T-cell (primary cell): ENCODE measurements at regions not wholly inside any gene's neighbourhood (a gene's known extent, or its start where the extent isn't known, plus 50 kb on each side); places are given as distances from the start of the nearest gene placed in this dataset.
"Not testable (repeated sequence)": the region's sequence is repeated elsewhere in the genome, so short reads cannot be mapped to it uniquely, and the experiment has no call there.

Experiments
- ATAC-seq, 4 experiments: fragments of 200-7000 bp in 3 of 4; fragments of 150-1000 bp in 1 of 4; cut with Tn5 transposase; replicated peaks in 1 of 4; 1 replicate in 3 of 4; 2 replicates in 1 of 4; pipeline ENCODE4 v1.10.0; 2021; ENCODE audit warnings: moderate library complexity in 3 of 4, mild to moderate bottlenecking in 2 of 4, moderate number of reproducible peaks in 1 of 4
- CTCF ChIA-PET, 2 donors: fragments of 300-600 bp; sonication (Branson Sonifier 250); formaldehyde crosslinking; loops; one replicate each; lab custom pipeline; 2022; ENCODE audit warnings: antibody characterized with exemption in 2 of 2; lab: Charles Lee
- POLR2A ChIA-PET, 2 donors: fragments of 300-600 bp; sonication (Branson Sonifier 250); formaldehyde crosslinking; loops; one replicate each; lab custom pipeline; 2022; ENCODE audit warnings: antibody characterized with exemption in 2 of 2; lab: Charles Lee
- DNase-seq, 35 experiments: peaks; one replicate each; pipeline versions ENCODE4 v3.0.0 to v3.0.0-alpha.2; 2013 to 2023
- H3K27ac ChIP-seq: one replicate; pipeline ENCODE4 v1.5.1; 2013; ENCODE audit warnings: low read length
- H3K27me3 ChIP-seq, 2 experiments: replicated peaks in 1 of 2; 1 replicate in 1 of 2; 2 replicates in 1 of 2; pipeline versions ENCODE4 v1.6.1 to v1.7.0; 2013; ENCODE audit warnings: low read length in 1 of 2, mixed read lengths in 1 of 2; ENCODE audit not compliant: control insufficient read depth in 2 of 2, insufficient read depth in 2 of 2; ENCODE audit errors: extremely low read depth in 1 of 2
- H3K36me3 ChIP-seq, 2 donors: 1 replicate in 1 of 2; 2 replicates in 1 of 2; pipeline versions ENCODE4 v1.6.1 to v1.7.0; 2013; ENCODE audit warnings: low read length in 1 of 2; ENCODE audit not compliant: control insufficient read depth in 2 of 2, insufficient read depth in 1 of 2; ENCODE audit errors: extremely low read depth in 1 of 2
- H3K4me1 ChIP-seq, 2 experiments: 1 replicate in 1 of 2; 2 replicates in 1 of 2; pipeline versions ENCODE4 v1.6.1 to v1.7.0; 2013; ENCODE audit warnings: low read length in 2 of 2, mixed read lengths in 1 of 2; ENCODE audit not compliant: insufficient read depth in 2 of 2, control insufficient read depth in 1 of 2; ENCODE audit errors: extremely low read depth in 1 of 2
- H3K4me3 ChIP-seq, 2 donors: 1 replicate in 1 of 2; 2 replicates in 1 of 2; pipeline versions ENCODE4 v1.5.1 to v1.7.0; 2013; ENCODE audit warnings: mild to moderate bottlenecking in 2 of 2, low read length in 1 of 2, moderate library complexity in 1 of 2; ENCODE audit not compliant: control insufficient read depth in 1 of 2; ENCODE audit errors: extremely low read depth in 1 of 2
- H3K9me3 ChIP-seq: 2 replicates; pipeline ENCODE4 v1.7.0; 2013
- H3K27ac Mint-ChIP-seq, 2 donors: one replicate each; pipeline ENCODE4 v1.8.0; 2020 to 2021; ENCODE audit warnings: mild to moderate bottlenecking in 2 of 2, mixed read lengths in 2 of 2
- H3K27me3 Mint-ChIP-seq, 2 donors: one replicate each; pipeline ENCODE4 v1.8.0; 2021 to 2022; ENCODE audit warnings: mixed read lengths in 2 of 2
- H3K36me3 Mint-ChIP-seq: one replicate; pipeline ENCODE4 v1.8.0; 2021; ENCODE audit warnings: mixed read lengths
- H3K4me1 Mint-ChIP-seq, 3 donors: one replicate each; pipeline ENCODE4 v1.8.0; 2020 to 2022; ENCODE audit warnings: mixed read lengths in 3 of 3, mild to moderate bottlenecking in 1 of 3
- H3K4me3 Mint-ChIP-seq, 3 donors: one replicate each; pipeline ENCODE4 v1.8.0; 2020 to 2022; ENCODE audit warnings: mild to moderate bottlenecking in 3 of 3, mixed read lengths in 3 of 3, moderate library complexity in 3 of 3
- H3K9me3 Mint-ChIP-seq, 3 donors: one replicate each; pipeline ENCODE4 v1.8.0; 2020 to 2022; ENCODE audit warnings: mixed read lengths in 3 of 3
- WGBS: methylation state at CpG from one replicate; pipeline ENCODE4 v1.1.5; 2013; ENCODE audit warnings: missing lambda C conversion rate; ENCODE audit not compliant: insufficient coverage; 5-methylcytosine and 5-hydroxymethylcytosine counted together

DNA sequence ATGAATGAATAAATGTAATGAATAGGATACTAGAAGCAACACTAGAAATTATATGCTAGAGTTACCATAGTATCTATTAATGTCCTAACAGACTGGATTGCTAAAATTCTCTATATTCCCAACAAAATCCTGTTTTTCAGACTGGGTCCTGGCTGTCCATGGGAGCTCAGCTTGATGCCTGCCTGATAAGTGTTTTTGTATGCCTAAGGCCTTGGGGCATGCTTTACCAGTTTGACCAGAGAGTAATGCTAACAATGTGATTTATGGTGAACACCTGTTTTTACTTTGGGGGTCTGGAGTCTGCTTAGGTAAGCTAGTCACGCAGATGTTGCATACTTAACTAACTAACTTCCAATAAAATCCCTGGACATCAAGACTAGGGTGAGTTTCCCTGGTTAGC lies 318.8 kb upstream of the DEPDC1 start:
- H3K27me3 ChIP-seq: no peaks in the 10 kb centered on the region
- no peak overlapping the region for H3K4me3 Mint-ChIP-seq
- no peaks in the 10 kb centered on the region for H3K4me1 Mint-ChIP-seq
- H3K36me3 Mint-ChIP-seq: no peaks in the 10 kb centered on the region
- H3K27ac Mint-ChIP-seq: no peak overlapping the region
- CTCF ChIA-PET: no interaction called here
- WGBS: no CpG with 5 or more reads among the region's 1 CpG
- ATAC-seq (no peak), DNase-seq (no peak)
- H3K4me3 ChIP-seq: no peak overlapping the region
- POLR2A ChIA-PET: no interaction called here
- H3K36me3 ChIP-seq: no peaks in the 10 kb centered on the region
- peaks cover 2 to 9% (median 6%) of the 10 kb centered on the region in 3 donors for H3K9me3 Mint-ChIP-seq
- H3K27me3 Mint-ChIP-seq: no peaks in the 10 kb centered on the region
- H3K4me1 ChIP-seq: no peaks in the 10 kb centered on the region
- no peak overlapping the region for H3K27ac ChIP-seq
- H3K9me3 ChIP-seq: no peaks in the 10 kb centered on the region

- POLR2A ChIA-PET, H3K4me1 Mint-ChIP-seq, H3K36me3 Mint-ChIP-seq, H3K4me3 ChIP-seq, H3K9me3 ChIP-seq, DNase-seq, H3K27ac ChIP-seq, H3K27me3 Mint-ChIP-seq, H3K9me3 Mint-ChIP-seq, H3K4me1 ChIP-seq, H3K27me3 ChIP-seq, H3K4me3 Mint-ChIP-seq, ATAC-seq, H3K36me3 ChIP-seq, H3K27ac Mint-ChIP-seq, CTCF ChIA-PET: not testable (repeated sequence)
- 93% methylated on average over 27 of the region's 49 CpGs for WGBS
These were observed 320.8 kb upstream of the DEPDC1 start for GRCh38 chr1:68817505-68818210.

GRCh38 chr1:68819190-68819829 lies 322.4 kb upstream of the DEPDC1 start:
- no peak overlapping the region for H3K27ac ChIP-seq
- no peaks in the 10 kb centered on the region for H3K4me1 Mint-ChIP-seq
- no peak for ATAC-seq
- no peak overlapping the region for H3K4me3 Mint-ChIP-seq
- H3K27me3 ChIP-seq: no peaks in the 10 kb centered on the region
- DNase-seq: no peak
- ChIA-PET CTCF (no interaction called here), POLR2A (no interaction called here)
- H3K36me3 ChIP-seq: no peaks in the 10 kb centered on the region
- H3K4me1 ChIP-seq: no peaks in the 10 kb centered on the region
- H3K27ac Mint-ChIP-seq: no peak overlapping the region
- no peaks in the 10 kb centered on the region for H3K27me3 Mint-ChIP-seq
- H3K9me3 ChIP-seq: no peaks in the 10 kb centered on the region
- WGBS: 77% methylated on average over 4 of the region's 4 CpGs
- peaks cover 0 to 10% (median 2%) of the 10 kb centered on the region in 3 donors for H3K9me3 Mint-ChIP-seq
- H3K36me3 Mint-ChIP-seq: no peaks in the 10 kb centered on the region
- H3K4me3 ChIP-seq: no peak overlapping the region

- no peaks in the 10 kb centered on the region for H3K9me3 ChIP-seq
- ATAC-seq (no peak), DNase-seq (no peak)
- Mint-ChIP-seq H3K9me3 (peaks cover 2 to 13% (median 3%) of the 10 kb centered on the region in 3 donors), H3K4me1 (no peaks in the 10 kb centered on the region), H3K36me3 (no peaks in the 10 kb centered on the region), H3K27me3 (no peaks in the 10 kb centered on the region), H3K4me3 (no peak overlapping the region), H3K27ac (no peak overlapping the region)
- H3K4me1 ChIP-seq: no peaks in the 10 kb centered on the region
- H3K27me3 ChIP-seq: no peaks in the 10 kb centered on the region
- no CpG with 5 or more reads among the region's 1 CpG for WGBS
- no peak overlapping the region for H3K27ac ChIP-seq
- no peaks in the 10 kb centered on the region for H3K36me3 ChIP-seq
- ChIA-PET CTCF (no interaction called here), POLR2A (no interaction called here)
- H3K4me3 ChIP-seq: no peak overlapping the region
These were observed 323.3 kb upstream of the DEPDC1 start for GRCh38 chr1:68820151-68820550.

DNA sequence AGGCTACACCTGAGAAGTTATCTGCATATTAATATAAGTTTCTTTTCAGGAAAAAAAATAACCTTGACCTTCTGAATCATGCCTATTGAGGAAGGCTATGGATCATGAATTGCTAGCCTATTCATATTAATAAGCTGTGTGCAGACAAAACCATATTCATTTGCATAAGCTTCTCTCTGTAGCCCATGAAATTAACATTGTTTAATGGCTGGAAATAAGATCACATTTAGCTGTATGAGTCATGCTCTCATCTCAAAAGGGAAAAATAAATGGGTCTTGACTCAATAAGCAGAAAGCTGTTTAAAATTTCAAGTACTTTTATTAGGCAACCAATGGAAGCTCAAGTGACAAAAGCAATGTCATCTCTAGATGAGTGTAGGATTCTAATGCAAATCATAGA lies 330.0 kb upstream of the DEPDC1 start:
- Histone ChIP-seq H3K27me3 (no peaks in the 10 kb centered on the region), H3K36me3 (no peaks in the 10 kb centered on the region), H3K4me3 (no peak overlapping the region), H3K4me1 (no peaks in the 10 kb centered on the region), H3K27ac (no peak overlapping the region), H3K9me3 (no peaks in the 10 kb centered on the region)
- Mint-ChIP-seq H3K36me3 (no peaks in the 10 kb centered on the region), H3K27me3 (no peaks in the 10 kb centered on the region), H3K4me1 (no peaks in the 10 kb centered on the region), H3K4me3 (no peak overlapping the region), H3K27ac (no peak overlapping the region), H3K9me3 (peaks cover 19 to 27% (median 21%) of the 10 kb centered on the region in 3 donors)
- DNase-seq (no peak), ATAC-seq (no peak)
- CTCF ChIA-PET: no interaction called here
- POLR2A ChIA-PET: no interaction called here

- POLR2A ChIA-PET: no interaction called here
- ATAC-seq: no peak
- H3K4me3 Mint-ChIP-seq: no peak overlapping the region
These were observed 330.4 kb upstream of the DEPDC1 start for GRCh38 chr1:68827261-68827660.

More at GRCh38 chr1:68827261-68827660, 330.4 kb upstream of the DEPDC1 start:
- Mint-ChIP-seq H3K4me1 (no peaks in the 10 kb centered on the region), H3K9me3 (peaks cover 19 to 27% (median 21%) of the 10 kb centered on the region in 3 donors), H3K27me3 (no peaks in the 10 kb centered on the region), H3K27ac (no peak overlapping the region), H3K36me3 (no peaks in the 10 kb centered on the region)
- DNase-seq: no peak
- H3K4me1 ChIP-seq: no peaks in the 10 kb centered on the region
- 69% methylated on average over 2 of the region's 2 CpGs for WGBS
- H3K4me3 ChIP-seq: no peak overlapping the region
- CTCF ChIA-PET: no interaction called here
- no peak overlapping the region for H3K27ac ChIP-seq
- no peaks in the 10 kb centered on the region for H3K36me3 ChIP-seq
- H3K9me3 ChIP-seq: no peaks in the 10 kb centered on the region
- H3K27me3 ChIP-seq: no peaks in the 10 kb centered on the region
